Common myeloid progenitor, CD34-positive (primary cell): ENCODE measurements at regions not wholly inside any gene's neighbourhood (a gene's known extent, or its start where the extent isn't known, plus 50 kb on each side); places are given as distances from the start of the nearest gene placed in this dataset.

ENCODE experiments used
- CTCF ChIA-PET: fragments of 350-600 bp; sonication (Branson Sonifier 250); formaldehyde crosslinking; loops from one replicate; lab custom pipeline; 2021; ENCODE audit warnings: antibody characterized with exemption; lab: Charles Lee
- POLR2A ChIA-PET: fragments of 350-600 bp; sonication (Branson Sonifier 250); formaldehyde crosslinking; loops from one replicate; lab custom pipeline; 2021; ENCODE audit warnings: antibody characterized with exemption; lab: Charles Lee
- DNase-seq, 3 donors: peaks; one replicate each; pipeline versions ENCODE4 v3.0.0 to v3.0.0-alpha.2; 2013
- H3K27ac ChIP-seq, 2 experiments: 1 replicate in 1 of 2; 2 replicates in 1 of 2; pipeline ENCODE4 v1.7.0; 2013; ENCODE audit warnings: inconsistent platforms in 2 of 2, low read length in 2 of 2, mild to moderate bottlenecking in 2 of 2, low read depth in 1 of 2, moderate library complexity in 1 of 2; ENCODE audit not compliant: severe bottlenecking in 2 of 2, insufficient read depth in 1 of 2, poor library complexity in 1 of 2
- H3K27me3 ChIP-seq, 5 experiments: replicated peaks in 2 of 5; 1 replicate in 3 of 5; 2 replicates in 2 of 5; pipeline versions ENCODE4 v1.6.1 to v1.7.0; 2013; ENCODE audit warnings: low read length in 4 of 5, mild to moderate bottlenecking in 2 of 5, moderate library complexity in 2 of 5, inconsistent platforms in 1 of 5; ENCODE audit not compliant: insufficient read depth in 5 of 5, control insufficient read depth in 4 of 5
- H3K36me3 ChIP-seq, 4 experiments: 1 replicate in 2 of 4; 2 replicates in 2 of 4; pipeline versions ENCODE4 v1.6.1 to v1.7.0; 2013; ENCODE audit warnings: low read length in 3 of 4, control low read depth in 1 of 4, mild to moderate bottlenecking in 1 of 4; ENCODE audit not compliant: control insufficient read depth in 4 of 4, insufficient read depth in 4 of 4
- H3K4me1 ChIP-seq, 4 experiments: 1 replicate in 3 of 4; 2 replicates in 1 of 4; pipeline versions ENCODE4 v1.6.1 to v1.7.1; 2013; ENCODE audit warnings: low read length in 3 of 4, mild to moderate bottlenecking in 3 of 4, control low read depth in 1 of 4, inconsistent platforms in 1 of 4, moderate library complexity in 1 of 4; ENCODE audit not compliant: control insufficient read depth in 4 of 4, insufficient read depth in 4 of 4; ENCODE audit errors: control extremely low read depth in 1 of 4
- H3K4me3 ChIP-seq, 7 experiments: 1 replicate in 4 of 7; 2 replicates in 3 of 7; pipeline versions ENCODE4 v1.5.1 to v1.7.0; 2013; ENCODE audit warnings: mild to moderate bottlenecking in 7 of 7, low read length in 6 of 7, moderate library complexity in 6 of 7, inconsistent platforms in 2 of 7, low read depth in 2 of 7, control low read depth in 1 of 7; ENCODE audit not compliant: insufficient read depth in 4 of 7, control insufficient read depth in 1 of 7; ENCODE audit errors: extremely low read depth in 1 of 7
- H3K9me3 ChIP-seq, 5 experiments: 1 replicate in 4 of 5; 2 replicates in 1 of 5; pipeline versions ENCODE4 v1.6.1 to v1.7.1; 2013; ENCODE audit warnings: low read length in 4 of 5, mild to moderate bottlenecking in 2 of 5, inconsistent platforms in 1 of 5, low read depth in 1 of 5, moderate library complexity in 1 of 5; ENCODE audit not compliant: control insufficient read depth in 4 of 5, insufficient read depth in 2 of 5; ENCODE audit errors: control extremely low read depth in 1 of 5
- WGBS: methylation state at CpG from one replicate; pipeline ENCODE4 v1.1.5; 2013; ENCODE audit not compliant: insufficient coverage; 5-methylcytosine and 5-hydroxymethylcytosine counted together

- ChIA-PET POLR2A (no interaction called here), CTCF (no interaction called here)
- Histone ChIP-seq H3K27ac (no peak overlapping the region), H3K4me3 (no peak overlapping the region), H3K27me3 (no peaks in the 10 kb centered on the region), H3K36me3 (no peaks in the 10 kb centered on the region), H3K9me3 (peaks cover 0 to 4% (median 0%) of the 10 kb centered on the region in 5 experiments), H3K4me1 (no peaks in the 10 kb centered on the region)
- 94% methylated on average over 2 of the region's 2 CpGs for WGBS
- DNase-seq = no peak
Observed at GRCh38 chr15:35159170-35159569, 74.1 kb upstream of the NANOGP8 start.

DNA sequence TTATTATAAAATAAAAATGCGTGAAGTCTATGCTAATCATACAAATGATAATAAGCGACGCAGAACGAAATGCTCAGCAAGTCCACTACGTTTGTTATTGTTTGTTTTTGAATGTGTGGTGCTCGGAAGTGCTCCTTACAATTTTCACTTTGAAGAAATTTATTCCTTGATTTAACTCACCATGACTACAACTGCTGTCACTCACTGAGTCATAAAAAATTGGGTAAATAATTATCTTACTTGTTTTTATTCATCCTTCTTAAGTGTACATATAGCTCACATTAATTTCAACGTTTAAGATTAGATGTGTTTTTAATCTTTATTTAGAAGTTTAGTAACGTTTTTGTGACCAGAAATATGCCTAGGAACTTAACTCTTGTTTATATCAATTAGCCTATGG, 66.7 kb upstream of the NANOGP8 start:
- Histone ChIP-seq H3K27ac (no peak overlapping the region), H3K4me1 (no peaks in the 10 kb centered on the region), H3K4me3 (no peak overlapping the region), H3K9me3 (no peaks in the 10 kb centered on the region), H3K27me3 (no peaks in the 10 kb centered on the region), H3K36me3 (no peaks in the 10 kb centered on the region)
- WGBS = no CpG with 5 or more reads among the region's 8 CpGs
- ChIA-PET CTCF (no interaction called here), POLR2A (no interaction called here)
- DNase-seq = no peak

DNA sequence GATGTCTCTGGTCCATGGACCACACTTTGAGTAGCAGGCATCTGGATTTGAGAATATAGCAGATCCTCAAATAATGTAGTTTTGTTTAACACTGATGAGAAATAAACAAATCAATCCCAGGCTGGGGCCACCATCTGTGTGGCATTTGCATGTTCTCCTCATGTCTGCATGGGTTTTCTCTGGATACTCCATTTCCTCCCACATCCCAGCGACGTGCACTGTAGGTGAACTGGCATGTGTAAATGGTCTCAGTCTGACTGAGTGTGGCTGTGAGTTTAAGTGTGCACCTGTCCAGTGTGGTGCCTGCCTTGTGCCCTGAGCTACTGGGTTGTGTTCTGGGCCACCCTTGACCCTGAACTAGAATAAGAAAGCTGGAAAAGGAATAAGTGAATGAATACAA, 66.3 kb upstream of the NANOGP8 start:
- ChIA-PET POLR2A (no interaction called here), CTCF (no interaction called here)

GRCh38 chr15:35150361-35150760, 65.3 kb upstream of the NANOGP8 start:
- Histone ChIP-seq H3K27ac (no peak overlapping the region), H3K36me3 (no peaks in the 10 kb centered on the region), H3K27me3 (no peaks in the 10 kb centered on the region), H3K4me3 (no peak overlapping the region), H3K4me1 (no peaks in the 10 kb centered on the region), H3K9me3 (no peaks in the 10 kb centered on the region)
- no peak for DNase-seq
- 100% methylated on average over 3 of the region's 3 CpGs for whole genome bisulfite sequencing
- POLR2A ChIA-PET = no interaction called here
- CTCF ChIA-PET = no interaction called here

More for the DNA sequence above, 66.3 kb upstream of the NANOGP8 start:
- H3K36me3 ChIP-seq = no peaks in the 10 kb centered on the region
- no peaks in the 10 kb centered on the region for H3K9me3 ChIP-seq
- WGBS = 100% methylated on average over 2 of the region's 2 CpGs
- no peaks in the 10 kb centered on the region for H3K27me3 ChIP-seq
- no peak overlapping the region for H3K4me3 ChIP-seq
- DNase-seq = no peak
- no peak overlapping the region for H3K27ac ChIP-seq
- H3K4me1 ChIP-seq = no peaks in the 10 kb centered on the region

- ChIA-PET POLR2A (no interaction called here), CTCF (no interaction called here)
- WGBS = 86% methylated on average over 1 of the region's 1 CpG
- no peaks in the 10 kb centered on the region for H3K36me3 ChIP-seq
- no peaks in the 10 kb centered on the region for H3K27me3 ChIP-seq
- H3K4me1 ChIP-seq = no peaks in the 10 kb centered on the region
- H3K27ac ChIP-seq = no peak overlapping the region
- H3K9me3 ChIP-seq = no peaks in the 10 kb centered on the region
- DNase-seq = no peak
- H3K4me3 ChIP-seq = no peak overlapping the region
Observed at GRCh38 chr15:35145336-35145735, 60.2 kb upstream of the NANOGP8 start.

- WGBS = 93% methylated on average over 3 of the region's 3 CpGs
- no peak for DNase-seq
- Histone ChIP-seq H3K9me3 (no peaks in the 10 kb centered on the region), H3K36me3 (no peaks in the 10 kb centered on the region), H3K4me1 (no peaks in the 10 kb centered on the region), H3K27ac (no peak overlapping the region), H3K27me3 (no peaks in the 10 kb centered on the region), H3K4me3 (no peak overlapping the region)
- POLR2A ChIA-PET = no interaction called here
- CTCF ChIA-PET = no interaction called here
Observed at GRCh38 chr15:35142578-35142977, 57.5 kb upstream of the NANOGP8 start.

- Histone ChIP-seq H3K27ac (no peak overlapping the region), H3K27me3 (no peaks in the 10 kb centered on the region), H3K36me3 (no peaks in the 10 kb centered on the region), H3K9me3 (no peaks in the 10 kb centered on the region), H3K4me3 (no peak overlapping the region), H3K4me1 (no peaks in the 10 kb centered on the region)
- ChIA-PET POLR2A (no interaction called here), CTCF (no interaction called here)
- DNase-seq = no peak
Observed at GRCh38 chr15:35141743-35142471, 56.8 kb upstream of the NANOGP8 start.
